Ascending aorta (tissue), 2 donors: ENCODE measurements at regions not wholly inside any gene's neighbourhood (a gene's known extent, or its start where the extent isn't known, plus 50 kb on each side); places are given as distances from the start of the nearest gene placed in this dataset.

Experiments used
- DNase-seq, 2 donors: peaks; one replicate each; pipeline ENCODE4 v3.0.0-alpha.2; 2019; ENCODE audit warnings: low spot score in 2 of 2
- H3K27ac ChIP-seq, 2 donors: fragments of 200-600 bp; sonication (generic); one replicate each; pipeline ENCODE4 v1.5.1; 2016 to 2017; ENCODE audit warnings: mild to moderate bottlenecking in 1 of 2
- H3K27me3 ChIP-seq: fragments of 200-600 bp; sonication (generic); one replicate; pipeline ENCODE4 v1.5.1; 2017
- H3K36me3 ChIP-seq, 2 donors: fragments of 200-600 bp; sonication (generic); one replicate each; pipeline ENCODE4 v1.5.1; 2016
- H3K4me1 ChIP-seq, 2 donors: fragments of 200-600 bp; sonication (generic); one replicate each; pipeline ENCODE4 v1.5.1; 2016 to 2017; ENCODE audit warnings: mild to moderate bottlenecking in 1 of 2
- H3K4me3 ChIP-seq, 2 donors: fragments of 200-600 bp; sonication (generic); one replicate each; pipeline ENCODE4 v1.5.1; 2016 to 2017; ENCODE audit warnings: mild to moderate bottlenecking in 1 of 2
- H3K9me3 ChIP-seq, 2 donors: fragments of 200-600 bp; sonication (generic); one replicate each; pipeline ENCODE4 v1.5.1; 2016
- CTCF ChIP-seq, 3 experiments: fragments of 200-600 bp in 2 of 3; fragments of 450-650 bp in 1 of 3; sonication (generic) in 2 of 3; IDR thresholded peaks; one replicate each; pipeline ENCODE4 v1.5.1; 2016 to 2019; ENCODE audit warnings: antibody characterized with exemption in 3 of 3, mild to moderate bottlenecking in 1 of 3, moderate library complexity in 1 of 3
- intact Hi-C: fragments of 100-400 bp; cut with DNase I; formaldehyde crosslinking; loops from one replicate; pipeline ENCODE4 v1.15.1; 2023

DNA sequence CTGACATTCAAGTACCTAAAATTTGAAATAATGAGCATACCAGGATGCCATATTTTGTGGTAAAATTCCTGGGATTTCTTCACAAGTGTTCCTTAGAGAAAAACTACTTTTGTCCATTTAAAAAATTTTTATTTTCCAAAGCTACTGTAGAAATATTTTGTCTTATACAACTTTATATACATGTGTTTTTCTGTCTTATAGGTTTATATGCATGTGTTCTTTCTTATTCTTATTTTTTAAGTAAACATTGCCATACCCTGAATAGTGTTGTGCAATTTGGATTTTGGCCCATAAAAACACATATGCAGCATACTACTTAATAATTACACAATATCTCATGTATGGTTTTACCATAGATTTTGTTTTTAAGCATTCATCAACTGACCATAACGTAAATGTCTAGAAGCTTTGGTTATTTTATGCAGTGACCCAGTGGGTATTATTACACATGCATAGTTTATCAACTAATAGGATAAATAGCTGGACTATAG lies 1107.4 kb upstream of the SEL1L start:
- H3K27me3 ChIP-seq = no peaks in the 10 kb centered on the region
- H3K4me1 ChIP-seq = no peaks in the 10 kb centered on the region
- no peaks in the 10 kb centered on the region for H3K9me3 ChIP-seq
- no peaks in the 10 kb centered on the region for H3K36me3 ChIP-seq
- no peak overlapping the region for H3K4me3 ChIP-seq
- intact Hi-C loops = no loop called here
- DNase-seq = no peak
- no peak overlapping the region for H3K27ac ChIP-seq
- TF ChIP-seq CTCF (IDR thresholded peaks at IDR 0.05) = no peak

GRCh38 chr14:82642425-82642824 lies 1108.8 kb upstream of the SEL1L start:
- no peak for TF ChIP-seq CTCF (IDR thresholded peaks at IDR 0.05)
- intact Hi-C loops = no loop called here

DNA sequence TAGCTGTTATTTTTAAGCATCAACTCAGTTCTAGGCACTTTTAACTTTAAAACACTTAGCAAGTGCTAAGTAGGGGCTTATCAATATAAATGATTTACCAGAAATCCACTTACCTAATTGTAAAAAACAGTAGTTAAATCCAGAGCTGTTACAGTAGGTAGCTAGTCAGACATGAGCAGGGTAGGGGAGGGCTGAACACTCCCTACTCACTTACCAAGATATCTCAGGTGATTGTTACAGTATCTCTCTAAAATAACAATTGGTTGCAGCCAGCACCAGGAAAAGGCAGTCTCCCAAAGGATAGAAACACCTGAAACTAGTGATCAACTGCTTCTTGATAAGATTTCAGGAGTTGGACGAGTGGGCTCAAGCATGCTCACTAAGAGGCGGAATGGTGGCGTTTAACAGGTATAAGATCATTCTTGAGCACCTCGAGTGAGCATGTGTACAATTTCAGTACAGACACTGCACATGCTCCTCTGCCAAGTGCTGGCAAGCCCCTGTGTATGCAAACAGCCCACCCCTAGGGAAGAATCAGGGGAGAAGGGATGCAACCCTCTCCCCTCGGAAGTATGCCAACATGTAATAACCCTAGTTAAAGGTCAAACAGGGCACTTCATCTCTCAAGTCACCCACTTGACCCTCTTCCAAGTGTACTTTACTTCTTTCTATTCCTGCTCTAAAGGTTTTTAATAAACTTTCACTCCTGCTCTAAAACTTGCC lies 1113.6 kb upstream of the SEL1L start:
- Histone ChIP-seq H3K9me3 (no peaks in the 10 kb centered on the region), H3K4me3 (no peak overlapping the region), H3K36me3 (no peaks in the 10 kb centered on the region), H3K4me1 (no peaks in the 10 kb centered on the region), H3K27ac (no peak overlapping the region), H3K27me3 (no peaks in the 10 kb centered on the region)
- intact Hi-C loops = no loop called here
- no peak for DNase-seq
- TF ChIP-seq CTCF (IDR thresholded peaks at IDR 0.05) = no peak

More at GRCh38 chr14:82642425-82642824, 1108.8 kb upstream of the SEL1L start:
- Histone ChIP-seq H3K27ac (no peak overlapping the region), H3K4me1 (no peaks in the 10 kb centered on the region), H3K9me3 (no peaks in the 10 kb centered on the region), H3K4me3 (no peak overlapping the region), H3K27me3 (no peaks in the 10 kb centered on the region), H3K36me3 (no peaks in the 10 kb centered on the region)
- DNase-seq = no peak

- TF ChIP-seq CTCF (IDR thresholded peaks at IDR 0.05) = no peak
- no peak for DNase-seq
- Histone ChIP-seq H3K36me3 (no peaks in the 10 kb centered on the region), H3K27ac (no peak overlapping the region), H3K4me3 (no peak overlapping the region), H3K4me1 (no peaks in the 10 kb centered on the region), H3K27me3 (no peaks in the 10 kb centered on the region), H3K9me3 (no peaks in the 10 kb centered on the region)
- intact Hi-C loops = no loop called here
Measured at GRCh38 chr14:82655770-82656169, 1122.1 kb upstream of the SEL1L start.

DNA sequence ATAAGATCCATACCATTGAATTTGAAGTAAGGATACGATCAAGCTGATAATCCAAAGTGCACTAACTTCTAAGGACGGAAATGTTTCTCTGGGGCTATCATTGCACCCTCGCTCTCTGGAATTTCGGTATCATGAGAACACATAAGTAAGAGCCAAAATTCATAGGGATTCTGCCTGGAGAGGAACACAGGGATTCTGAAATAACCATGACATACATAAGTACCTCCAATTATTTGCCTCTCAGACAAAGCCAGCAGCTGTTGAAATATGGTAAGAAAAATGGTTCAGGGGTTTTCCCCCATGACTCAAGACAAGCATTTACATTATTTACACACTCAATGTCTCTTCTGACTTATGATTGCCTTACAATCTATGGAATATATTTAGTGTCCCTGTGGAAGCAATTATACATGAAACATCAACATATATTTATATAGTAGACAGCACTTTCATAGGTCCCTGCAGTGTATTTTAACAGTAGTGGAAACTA lies 1123.6 kb upstream of the SEL1L start:
- Histone ChIP-seq H3K4me3 (no peak overlapping the region), H3K27me3 (no peaks in the 10 kb centered on the region), H3K36me3 (no peaks in the 10 kb centered on the region), H3K27ac (no peak overlapping the region), H3K4me1 (no peaks in the 10 kb centered on the region), H3K9me3 (no peaks in the 10 kb centered on the region)
- no peak for TF ChIP-seq CTCF (IDR thresholded peaks at IDR 0.05)
- DNase-seq = no peak
- intact Hi-C loops = no loop called here
